Calu3 (cell line): ENCODE measurements at regions not wholly inside any gene's neighbourhood (a gene's known extent, or its start where the extent isn't known, plus 50 kb on each side); places are given as distances from the start of the nearest gene placed in this dataset.

Experiments used
- BruUV-seq: library from RNA; stranded (reverse); fragments of 400-500 nt; replicated peaks from 2 replicates; lab custom pipeline; 2021; lab: Mats Ljungman, UMichigan
- CTCF ChIA-PET: fragments of 300-600 bp; sonication (Branson Sonifier 250); formaldehyde crosslinking; loops from one replicate; lab custom pipeline; 2022; ENCODE audit warnings: antibody characterized with exemption; lab: Charles Lee
- DNase-seq: peaks from one replicate; pipeline ENCODE4 v3.0.0; 2022
- H3K27ac Mint-ChIP-seq: one replicate; pipeline ENCODE4 v1.8.0; 2022; ENCODE audit warnings: mixed read lengths; ENCODE audit not compliant: unreplicated experiment
- H3K27me3 Mint-ChIP-seq: one replicate; pipeline ENCODE4 v1.8.0; 2022; ENCODE audit warnings: mixed read lengths; ENCODE audit not compliant: unreplicated experiment
- H3K36me3 Mint-ChIP-seq: one replicate; pipeline ENCODE4 v1.8.0; 2022; ENCODE audit warnings: mild to moderate bottlenecking, moderate library complexity, mixed read lengths; ENCODE audit not compliant: insufficient read depth, unreplicated experiment
- H3K4me1 Mint-ChIP-seq: one replicate; pipeline ENCODE4 v1.8.0; 2022; ENCODE audit warnings: mild to moderate bottlenecking, low read depth, mixed read lengths; ENCODE audit not compliant: unreplicated experiment
- H3K4me3 Mint-ChIP-seq: one replicate; pipeline ENCODE4 v1.8.0; 2022; ENCODE audit warnings: mild to moderate bottlenecking, low read depth, moderate library complexity, mixed read lengths; ENCODE audit not compliant: unreplicated experiment
- H3K9me3 Mint-ChIP-seq: one replicate; pipeline ENCODE4 v1.8.0; 2022; ENCODE audit warnings: low read depth, mixed read lengths; ENCODE audit not compliant: unreplicated experiment
- CTCF ChIP-seq: fragments of 200-600 bp; IDR thresholded peaks from one replicate; pipeline ENCODE4 v1.8.0; 2022; ENCODE audit warnings: antibody characterized with exemption; ENCODE audit not compliant: unreplicated experiment
- intact Hi-C: fragments of 100-400 bp; cut with micrococcal nuclease; formaldehyde crosslinking; loops from one replicate; pipeline ENCODE4 v1.10.0; 2022; ENCODE audit not compliant: unreplicated experiment

- Mint-ChIP-seq H3K4me1 (no peaks in the 10 kb centered on the region), H3K36me3 (no peaks in the 10 kb centered on the region), H3K27ac (no peak overlapping the region), H3K27me3 (peaks cover 82% of the 10 kb centered on the region), H3K4me3 (no peak overlapping the region), H3K9me3 (no peaks in the 10 kb centered on the region)
- CTCF ChIA-PET, result no interaction called here
- intact Hi-C loops, result no loop called here
- TF ChIP-seq CTCF, result no peak
- no TSS peak for BruUV-seq
- DNase-seq, result no peak
Measured at GRCh38 chr11:119789766-119790407, 60.9 kb upstream of the NECTIN1 start.

GRCh38 chr11:119788911-119789560 lies 60.0 kb upstream of the NECTIN1 start:
- CTCF ChIA-PET, result no interaction called here
- BruUV-seq, result no TSS peak
- Mint-ChIP-seq H3K4me3 (no peak overlapping the region), H3K4me1 (no peaks in the 10 kb centered on the region), H3K27me3 (peaks cover 73% of the 10 kb centered on the region), H3K9me3 (no peaks in the 10 kb centered on the region), H3K36me3 (no peaks in the 10 kb centered on the region), H3K27ac (no peak overlapping the region)
- no peak for TF ChIP-seq CTCF
- no peak for DNase-seq
- intact Hi-C loops, result no loop called here

- no peak for TF ChIP-seq CTCF
- no peak overlapping the region for H3K4me3 Mint-ChIP-seq
- H3K9me3 Mint-ChIP-seq, result no peaks in the 10 kb centered on the region
- intact Hi-C loops, result no loop called here
- no peaks in the 10 kb centered on the region for H3K4me1 Mint-ChIP-seq
- no peaks in the 10 kb centered on the region for H3K36me3 Mint-ChIP-seq
- DNase-seq, result no peak
- no peak overlapping the region for H3K27ac Mint-ChIP-seq
- CTCF ChIA-PET, result no interaction called here
- H3K27me3 Mint-ChIP-seq, result peaks cover 70% of the 10 kb centered on the region
- no TSS peak for BruUV-seq
Measured at GRCh38 chr11:119788096-119788883, 59.3 kb upstream of the NECTIN1 start.

GRCh38 chr11:119787074-119787461 lies 58.1 kb upstream of the NECTIN1 start:
- Mint-ChIP-seq H3K27ac (no peak overlapping the region), H3K27me3 (peaks cover 68% of the 10 kb centered on the region), H3K36me3 (no peaks in the 10 kb centered on the region), H3K9me3 (no peaks in the 10 kb centered on the region), H3K4me3 (no peak overlapping the region), H3K4me1 (no peaks in the 10 kb centered on the region)
- CTCF ChIA-PET, result no interaction called here
- DNase-seq, result no peak
- TF ChIP-seq CTCF, result no peak
- no TSS peak for BruUV-seq
- intact Hi-C loops, result no loop called here
